Medulla oblongata (tissue), 1 donor: ENCODE measurements at regions not wholly inside any gene's neighbourhood (a gene's known extent, or its start where the extent isn't known, plus 50 kb on each side); places are given as distances from the start of the nearest gene placed in this dataset.
"Not testable (repeated sequence)": the region's sequence is repeated elsewhere in the genome, so short reads cannot be mapped to it uniquely, and the experiment has no call there.

ENCODE experiments used
- DNase-seq: peaks from one replicate; pipeline ENCODE4 v3.0.0-alpha.2; 2015; ENCODE audit errors: extremely low spot score

- DNase-seq: peak; percentile 98
Measured at GRCh38 chr4:49154308-49155103, 168.4 kb downstream of the CWH43 start.

DNA sequence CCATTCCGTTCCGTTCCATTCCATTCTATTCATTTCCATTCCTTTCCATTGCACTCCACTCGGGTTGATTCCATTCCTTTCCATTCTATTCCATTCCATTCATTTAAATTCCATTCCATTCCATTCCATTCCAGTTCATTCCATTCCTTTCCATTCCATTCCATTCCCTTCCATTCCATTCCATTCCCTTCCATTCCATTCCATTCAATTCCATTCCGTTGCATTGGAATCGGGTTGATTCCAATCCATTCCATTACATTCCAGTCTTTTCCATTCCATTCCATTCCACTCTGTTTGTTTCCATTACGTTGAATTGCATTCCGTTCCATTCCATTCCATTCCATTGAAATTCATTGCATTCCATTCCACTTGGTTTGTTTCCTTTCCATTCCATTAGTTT lies 169.2 kb downstream of the CWH43 start:
- DNase-seq: peak; percentile 2

DNA sequence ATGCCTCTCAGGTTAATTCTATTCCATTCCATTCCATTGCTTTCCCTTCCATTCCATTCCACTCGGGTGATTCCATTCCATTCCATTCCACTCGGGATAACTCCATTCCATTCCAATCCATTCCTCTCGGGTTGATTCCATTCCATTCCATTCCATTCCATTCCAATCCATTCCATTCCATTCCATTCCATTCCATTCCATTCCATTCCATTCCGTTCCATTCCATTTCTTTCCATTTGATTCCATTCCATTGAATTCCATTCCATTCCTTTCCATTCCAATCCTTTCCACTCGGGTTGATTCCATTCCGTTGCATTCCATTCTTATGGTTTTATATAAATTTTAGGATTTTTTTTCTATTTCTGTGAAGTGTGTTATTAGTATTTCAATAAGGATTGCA lies 170.2 kb downstream of the CWH43 start:
- DNase-seq: not testable (repeated sequence)

DNA sequence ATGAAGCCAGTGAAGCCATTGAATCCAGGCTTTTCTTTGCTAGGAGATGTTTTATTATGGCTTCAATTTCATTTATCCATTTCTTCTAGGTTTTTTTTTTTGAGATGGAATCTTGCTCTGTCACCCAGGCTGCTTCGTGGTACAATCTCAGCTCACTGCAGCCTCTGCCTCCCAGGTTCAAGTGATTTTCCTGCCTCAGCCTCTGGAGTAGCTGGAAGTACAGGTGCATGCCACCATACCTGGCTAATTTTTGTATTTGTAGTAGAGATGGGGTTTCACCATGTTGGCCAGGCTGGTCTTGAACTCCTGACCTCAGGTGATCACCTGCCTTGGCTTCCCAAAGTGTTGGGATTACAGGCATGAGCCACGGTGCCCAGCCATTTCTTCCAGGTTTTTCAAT lies 171.6 kb downstream of the CWH43 start:
- not testable (repeated sequence) for DNase-seq

- not testable (repeated sequence) for DNase-seq
Measured at GRCh38 chr4:49161111-49161541, 175.1 kb downstream of the CWH43 start.

DNA sequence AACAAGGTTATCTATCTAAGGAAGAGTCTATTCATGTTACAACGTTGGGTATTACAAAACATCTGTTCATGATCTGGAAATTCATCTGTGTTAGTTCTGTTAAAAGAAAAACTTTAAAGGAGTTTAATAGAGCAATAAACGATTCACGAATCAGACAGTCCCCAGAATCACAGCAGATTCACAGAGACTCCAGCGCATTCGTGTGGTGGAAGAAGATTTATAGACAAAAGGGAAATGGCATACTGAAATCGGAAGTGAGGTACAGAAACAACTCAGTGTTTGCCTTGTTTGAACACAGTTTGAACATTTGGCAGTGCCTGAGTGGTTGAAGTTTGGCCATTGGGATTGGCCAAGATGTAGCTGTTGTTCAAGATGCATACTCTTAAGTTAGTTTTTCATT lies 178.8 kb downstream of the CWH43 start:
- not testable (repeated sequence) for DNase-seq

DNA sequence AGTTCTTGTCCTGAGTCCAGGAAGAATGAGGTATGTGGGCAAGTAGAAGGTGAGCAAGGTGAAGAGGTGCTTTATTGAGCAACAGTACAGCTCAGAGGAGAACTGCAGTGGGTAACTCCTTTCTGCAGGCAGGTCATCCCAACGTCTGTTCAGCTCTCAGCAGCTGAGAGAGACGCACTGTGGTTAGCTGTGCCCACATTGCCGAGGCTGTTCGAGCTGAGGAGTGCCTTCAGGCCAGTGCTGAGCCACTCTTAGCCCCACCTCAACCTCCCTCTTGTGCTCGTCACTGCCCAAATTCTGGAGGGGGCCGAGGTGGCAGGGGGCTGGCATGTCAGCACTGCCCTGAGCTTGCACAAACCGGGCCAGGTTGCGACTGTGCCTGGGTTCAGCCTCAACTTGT lies 191.8 kb downstream of the CWH43 start:
- not testable (repeated sequence) for DNase-seq

- DNase-seq: not testable (repeated sequence)
Measured at GRCh38 chr4:49181088-49181487, 195.0 kb downstream of the CWH43 start.

DNA sequence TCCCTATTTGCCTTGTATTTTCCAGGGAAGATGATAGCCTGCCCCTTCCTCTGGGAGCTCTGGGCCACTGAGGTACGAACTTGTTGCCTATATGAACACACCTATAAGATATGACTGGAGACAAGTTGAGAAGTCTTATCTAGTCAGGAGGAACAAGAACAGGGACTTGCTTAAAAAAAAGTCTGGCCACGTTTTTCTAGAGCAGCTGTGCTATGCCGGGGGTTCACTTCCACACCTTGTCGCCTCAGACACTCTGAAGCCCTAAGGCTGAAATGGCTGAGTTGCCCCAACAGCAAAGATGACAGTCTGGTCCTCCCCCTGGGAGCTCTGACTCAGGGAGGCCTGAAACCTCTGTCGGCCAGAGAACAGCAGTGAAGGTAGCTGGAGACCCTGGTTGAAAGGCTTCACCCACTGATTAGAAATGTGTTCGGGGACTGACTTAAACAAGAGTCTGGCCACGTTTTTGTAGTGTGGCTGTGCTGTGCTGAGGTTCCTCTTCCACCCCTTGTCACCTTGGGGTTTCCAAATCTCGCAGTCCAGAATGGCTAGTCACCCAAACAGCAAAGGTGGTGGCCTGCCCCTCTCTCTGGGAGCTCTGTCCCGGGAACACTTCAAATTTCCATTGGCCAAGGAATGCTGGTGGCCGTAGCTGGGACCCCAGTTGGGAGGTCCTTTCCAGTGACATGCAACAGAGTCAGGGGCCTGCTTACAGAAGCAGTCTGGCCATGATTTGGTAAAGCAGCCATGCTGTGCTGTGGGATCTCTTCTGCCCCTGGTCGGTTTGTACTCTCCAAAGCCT lies 225.5 kb downstream of the CWH43 start:
- DNase-seq: not testable (repeated sequence)

GRCh38 chr4:49213250-49213649 lies 227.2 kb downstream of the CWH43 start:
- not testable (repeated sequence) for DNase-seq

DNA sequence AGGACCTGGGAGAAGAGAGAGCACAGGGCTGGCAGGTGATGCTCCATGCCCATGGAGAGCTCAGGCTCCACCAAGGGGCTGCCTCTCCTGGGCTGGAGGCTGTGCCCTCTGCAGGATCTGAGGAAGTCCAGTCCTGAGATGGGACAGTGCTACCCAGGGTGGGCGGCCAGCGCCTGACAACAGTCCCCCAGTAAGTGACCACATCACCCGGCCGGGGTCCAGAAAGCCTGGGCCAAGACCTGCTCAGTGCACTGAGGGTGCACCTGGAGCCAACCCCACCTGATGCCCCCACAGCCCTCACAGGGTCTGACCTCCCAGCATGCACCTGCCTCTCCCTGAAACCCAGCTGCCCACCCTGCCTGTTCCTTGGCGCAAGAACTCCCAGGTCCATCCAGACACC lies 227.7 kb downstream of the CWH43 start:
- not testable (repeated sequence) for DNase-seq

DNA sequence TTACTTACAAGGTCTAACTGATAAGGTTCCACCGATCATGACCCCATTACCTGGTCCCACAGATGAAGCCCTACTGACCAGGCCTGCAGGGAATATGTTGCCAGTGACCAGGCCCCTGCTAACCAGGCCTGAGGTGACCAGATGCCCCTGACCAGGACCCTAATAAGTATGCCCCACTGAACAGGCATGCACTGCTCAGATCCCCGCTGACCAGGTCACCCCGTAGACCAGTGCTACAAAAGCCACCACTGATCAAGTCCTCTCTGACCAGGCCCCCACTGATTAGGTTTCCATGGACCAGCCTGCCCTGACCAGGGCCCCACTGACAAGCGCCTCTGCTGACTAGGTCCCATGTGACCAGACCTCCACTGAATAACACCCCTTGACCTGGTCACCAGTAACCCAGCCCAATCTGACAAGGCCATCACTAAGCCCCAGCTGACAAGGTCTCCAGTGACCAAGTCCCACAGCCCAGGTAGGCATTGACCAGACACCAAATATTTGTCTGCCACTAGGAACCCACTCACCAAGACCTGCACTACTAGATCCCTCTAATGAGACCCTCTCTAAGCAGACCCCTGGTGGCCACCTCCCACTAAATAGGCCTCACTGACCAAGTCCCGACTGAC lies 228.5 kb downstream of the CWH43 start:
- DNase-seq: not testable (repeated sequence)

DNA sequence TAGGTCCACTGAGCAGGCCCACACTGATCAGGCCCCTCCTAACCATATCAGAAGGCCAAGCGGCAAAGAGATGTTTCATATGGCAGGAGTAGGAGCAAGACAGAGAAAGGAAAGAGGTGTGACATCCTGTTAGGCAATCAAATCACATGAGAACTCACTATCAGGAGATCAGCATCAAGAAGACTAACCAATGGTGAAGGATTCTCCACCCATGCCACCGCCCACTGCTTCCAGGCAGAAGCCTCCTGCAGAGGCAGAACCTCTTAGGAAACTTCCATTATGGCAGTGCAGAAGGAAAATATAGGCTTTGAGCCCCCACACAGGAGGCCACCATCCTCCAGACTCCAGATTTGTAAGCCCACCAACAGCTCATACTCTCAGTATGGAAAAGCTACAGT lies 229.0 kb downstream of the CWH43 start:
- DNase-seq: not testable (repeated sequence)

DNA sequence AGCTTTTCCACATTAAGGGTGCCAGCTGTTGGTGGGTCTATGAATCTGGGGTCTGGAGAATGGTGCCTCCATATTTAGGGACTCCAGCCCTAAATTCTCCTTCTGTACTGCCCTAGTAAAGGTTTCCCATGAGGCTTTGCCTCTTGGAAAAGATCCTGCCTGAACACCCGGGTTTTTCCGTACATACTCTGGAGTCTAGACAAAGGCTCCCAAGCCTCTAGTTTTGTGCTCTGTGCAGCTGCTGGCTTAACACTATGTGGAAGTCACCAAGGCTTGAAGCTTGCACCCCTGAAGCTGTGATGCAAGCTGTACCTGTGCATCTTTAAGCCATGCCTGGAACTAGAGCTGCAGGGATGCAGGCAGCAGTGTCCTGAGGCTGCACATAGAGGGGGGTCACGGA lies 230.5 kb downstream of the CWH43 start:
- DNase-seq: peak; percentile 1

GRCh38 chr4:49217492-49217891 lies 231.4 kb downstream of the CWH43 start:
- peak; percentile 3 for DNase-seq

DNA sequence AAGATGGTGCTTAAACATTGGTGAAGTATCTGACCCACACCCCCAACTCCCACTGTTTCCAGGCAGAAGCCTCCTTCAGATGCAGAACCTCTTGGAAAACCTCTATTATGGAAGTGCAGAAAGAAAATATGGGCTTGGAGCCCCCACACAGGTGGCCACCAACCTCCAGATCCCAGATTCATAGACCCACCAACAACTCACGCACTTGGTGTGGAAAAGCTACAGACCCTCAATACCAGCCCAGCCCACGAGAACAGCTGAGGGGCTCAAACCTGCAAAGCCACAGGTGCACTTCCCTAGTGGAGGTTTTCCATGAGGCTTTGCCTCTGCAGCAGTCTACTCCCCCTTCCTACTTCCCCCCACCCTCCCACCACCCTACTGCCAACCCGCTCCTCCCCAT lies 232.0 kb downstream of the CWH43 start:
- not testable (repeated sequence) for DNase-seq

DNA sequence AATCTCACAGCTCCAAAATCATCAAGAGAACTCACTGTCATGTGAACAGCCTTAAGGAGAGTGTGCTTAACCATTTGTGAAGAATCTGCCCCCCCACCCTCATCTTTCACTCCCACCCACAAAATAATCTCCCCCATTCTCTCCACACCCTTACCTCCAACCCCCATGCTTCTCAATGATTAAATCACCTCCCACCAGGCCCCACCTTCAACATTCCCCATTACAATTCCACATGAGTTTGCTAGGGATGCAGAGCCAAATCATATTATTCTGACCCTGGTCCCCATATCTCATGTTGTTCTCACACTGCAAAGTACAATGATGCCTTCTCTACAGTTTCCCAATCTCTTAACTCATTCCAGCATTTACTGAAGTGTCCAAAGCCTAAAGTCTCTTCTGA lies 232.9 kb downstream of the CWH43 start:
- DNase-seq: not testable (repeated sequence)

DNA sequence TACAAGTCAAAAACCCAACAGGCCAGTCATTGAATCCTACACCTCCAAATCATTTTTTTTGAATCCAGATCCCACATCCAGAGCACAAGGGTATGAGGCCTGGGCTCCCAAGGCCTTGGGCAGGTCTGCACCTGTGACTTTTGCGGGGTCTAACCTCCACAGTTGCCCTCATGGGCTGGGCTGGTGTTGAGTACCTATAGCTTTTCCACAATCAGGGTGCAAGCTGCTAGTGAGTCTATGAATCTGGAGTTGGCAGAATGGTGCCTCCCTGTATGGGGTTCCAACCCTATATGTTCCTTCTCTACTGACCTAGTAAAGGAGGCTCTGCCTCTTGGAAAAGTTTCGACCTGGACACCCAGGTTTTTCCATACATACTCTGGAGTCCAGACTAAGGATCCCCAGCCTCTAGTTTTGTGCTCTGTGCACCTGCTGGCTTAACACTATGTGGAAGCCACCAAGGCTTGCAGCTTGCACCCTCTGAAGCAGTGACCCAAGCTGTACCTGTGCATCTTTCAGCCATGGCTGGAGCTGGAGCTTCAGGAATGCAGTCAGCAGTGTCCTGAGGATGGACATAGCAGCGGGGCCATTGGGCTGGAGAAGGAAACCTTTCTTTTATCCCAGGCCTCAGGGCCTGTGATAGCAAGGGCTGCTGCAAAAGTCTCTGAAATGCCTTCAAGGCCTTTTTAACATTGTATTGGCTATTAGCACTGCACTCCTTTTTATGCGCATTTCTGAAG lies 233.6 kb downstream of the CWH43 start:
- DNase-seq: not testable (repeated sequence)

DNA sequence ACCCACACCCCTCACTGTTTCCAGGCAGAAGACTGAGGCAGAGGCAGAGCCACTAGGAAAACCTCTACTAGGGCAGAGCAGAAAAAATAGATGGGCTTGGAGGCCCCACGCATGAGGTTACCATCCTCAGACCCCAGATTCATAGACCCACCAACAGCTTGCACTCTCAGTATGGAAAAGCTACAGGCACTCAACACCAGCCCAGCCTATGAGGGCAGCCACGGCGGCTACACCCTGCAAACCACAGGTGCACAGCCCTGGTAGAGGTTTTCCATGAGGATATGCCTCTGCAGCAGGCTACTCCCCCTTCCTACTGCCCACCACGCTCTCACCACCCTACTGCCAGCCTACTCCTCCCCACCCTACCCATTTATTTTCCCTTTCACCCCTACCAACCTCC lies 235.1 kb downstream of the CWH43 start:
- peak; percentile 1 for DNase-seq

GRCh38 chr4:49222810-49223209 lies 236.7 kb downstream of the CWH43 start:
- DNase-seq: peak; percentile 1

DNA sequence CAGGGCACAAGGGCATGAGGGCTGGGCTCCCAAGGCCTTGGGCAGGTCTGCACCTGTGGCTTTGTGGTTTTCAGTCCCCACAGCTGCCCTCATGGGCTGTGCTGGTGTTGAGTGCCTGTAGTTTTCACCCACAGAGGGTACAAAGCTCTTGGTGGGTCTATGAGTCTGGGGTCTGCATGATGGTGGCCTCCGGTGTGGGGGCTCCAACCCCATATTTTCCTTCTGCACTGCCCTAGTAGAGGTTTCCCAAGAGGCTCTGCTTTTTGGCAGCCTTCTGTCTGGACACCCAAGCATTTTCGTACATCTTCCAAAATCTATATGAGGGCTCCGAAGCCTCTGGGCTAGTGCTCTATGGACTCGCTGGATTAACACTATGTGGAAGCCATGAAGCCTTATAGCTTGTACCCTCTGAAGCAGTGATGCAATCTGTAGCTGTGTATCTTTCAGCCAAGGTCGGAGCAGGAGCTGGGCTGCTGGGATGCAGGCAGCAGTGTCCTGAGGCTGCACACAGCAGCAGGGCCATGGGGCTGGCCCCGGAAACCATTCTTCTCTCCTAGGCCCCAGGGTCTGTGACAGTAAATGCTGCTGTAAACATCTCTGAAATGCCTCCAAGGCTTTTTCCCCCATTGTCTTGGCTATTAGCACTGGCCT lies 240.3 kb downstream of the CWH43 start:
- not testable (repeated sequence) for DNase-seq
